OCI-LY3 (cell line): ENCODE measurements at regions not wholly inside any gene's neighbourhood (a gene's known extent, or its start where the extent isn't known, plus 50 kb on each side); places are given as distances from the start of the nearest gene placed in this dataset.

Source experiments
- EZH2phosphoT487 ChIP-seq: fragments of 200-600 bp; shearing (Covaris generic); IDR thresholded peaks from 2 replicates; pipeline ENCODE4 v1.6.1; 2018; ENCODE audit warnings: antibody characterized with exemption, mixed run types, low read depth
- TF ChIP-seq, protein P1 (sequence below): fragments of 200-600, 300-600 bp; sonication (generic); IDR thresholded peaks from 2 replicates; pipeline ENCODE4 v1.5.1; 2014; ENCODE audit warnings: antibody characterized with exemption, low read length, low read depth

DNA sequence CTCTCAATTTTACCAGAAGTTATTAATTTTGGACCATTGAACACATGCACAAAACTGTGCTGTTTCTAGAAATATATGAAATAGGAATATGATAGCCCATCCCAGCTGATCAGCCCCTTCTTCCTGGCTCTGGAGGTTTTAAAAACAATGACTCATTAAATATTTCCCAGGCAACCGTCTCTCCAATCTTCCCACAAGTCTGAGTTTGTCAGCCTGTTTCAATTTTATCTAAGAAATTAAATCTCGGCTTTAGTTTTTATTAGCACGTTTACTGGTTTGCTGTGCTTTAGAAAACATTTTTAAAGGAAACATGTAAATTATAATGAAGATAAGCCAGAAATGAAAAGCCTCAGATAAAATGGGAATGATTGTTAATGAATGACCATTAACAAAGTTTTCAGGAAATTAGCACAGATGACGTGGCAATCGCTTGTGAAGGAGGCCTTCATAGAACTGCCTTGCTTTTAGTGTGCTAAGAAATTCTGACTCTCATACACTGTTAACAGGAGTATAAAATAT is 89.3 kb upstream of the RAP1B start:
- TF ChIP-seq, protein P1, sequence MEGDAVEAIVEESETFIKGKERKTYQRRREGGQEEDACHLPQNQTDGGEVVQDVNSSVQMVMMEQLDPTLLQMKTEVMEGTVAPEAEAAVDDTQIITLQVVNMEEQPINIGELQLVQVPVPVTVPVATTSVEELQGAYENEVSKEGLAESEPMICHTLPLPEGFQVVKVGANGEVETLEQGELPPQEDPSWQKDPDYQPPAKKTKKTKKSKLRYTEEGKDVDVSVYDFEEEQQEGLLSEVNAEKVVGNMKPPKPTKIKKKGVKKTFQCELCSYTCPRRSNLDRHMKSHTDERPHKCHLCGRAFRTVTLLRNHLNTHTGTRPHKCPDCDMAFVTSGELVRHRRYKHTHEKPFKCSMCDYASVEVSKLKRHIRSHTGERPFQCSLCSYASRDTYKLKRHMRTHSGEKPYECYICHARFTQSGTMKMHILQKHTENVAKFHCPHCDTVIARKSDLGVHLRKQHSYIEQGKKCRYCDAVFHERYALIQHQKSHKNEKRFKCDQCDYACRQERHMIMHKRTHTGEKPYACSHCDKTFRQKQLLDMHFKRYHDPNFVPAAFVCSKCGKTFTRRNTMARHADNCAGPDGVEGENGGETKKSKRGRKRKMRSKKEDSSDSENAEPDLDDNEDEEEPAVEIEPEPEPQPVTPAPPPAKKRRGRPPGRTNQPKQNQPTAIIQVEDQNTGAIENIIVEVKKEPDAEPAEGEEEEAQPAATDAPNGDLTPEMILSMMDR, result no peak
- no peak for TF ChIP-seq EZH2phosphoT487
